H9 (cell line): ENCODE measurements at regions not wholly inside any gene's neighbourhood (a gene's known extent, or its start where the extent isn't known, plus 50 kb on each side); places are given as distances from the start of the nearest gene placed in this dataset.

Source experiments
- DNase-seq: peaks from one replicate; pipeline ENCODE4 v3.0.0-alpha.2; 2017
- H2AFZ ChIP-seq: one replicate; pipeline ENCODE4 v1.6.1; 2013; ENCODE audit warnings: mild to moderate bottlenecking, low read length, control low read depth, moderate library complexity
- H2AK5ac ChIP-seq: 2 replicates; pipeline ENCODE4 v1.6.1; 2013; ENCODE audit warnings: low read length, control low read depth, mixed read lengths; ENCODE audit not compliant: insufficient read length
- H2BK120ac ChIP-seq: one replicate; pipeline ENCODE4 v1.6.1; 2013; ENCODE audit warnings: low read depth, mild to moderate bottlenecking, low read length, control low read depth, inconsistent platforms; ENCODE audit not compliant: poor library complexity, severe bottlenecking
- H2BK12ac ChIP-seq: 2 replicates; pipeline ENCODE4 v1.6.1; 2013; ENCODE audit warnings: low read length, control low read depth, mixed read lengths, low read depth; ENCODE audit not compliant: insufficient read length
- H2BK15ac ChIP-seq: 2 replicates; pipeline ENCODE4 v1.6.1; 2013; ENCODE audit warnings: low read depth, low read length, control low read depth
- H2BK20ac ChIP-seq: one replicate; pipeline ENCODE4 v1.6.1; 2013; ENCODE audit warnings: low read depth, mild to moderate bottlenecking, low read length, control low read depth, inconsistent platforms; ENCODE audit not compliant: poor library complexity, severe bottlenecking
- H2BK5ac ChIP-seq: 2 replicates; pipeline ENCODE4 v1.6.1; 2013; ENCODE audit warnings: low read length, control low read depth, mixed read lengths; ENCODE audit not compliant: insufficient read length
- H3K14ac ChIP-seq: 2 replicates; pipeline ENCODE4 v1.6.1; 2013; ENCODE audit warnings: low read length, control low read depth; ENCODE audit not compliant: insufficient read depth
- H3K18ac ChIP-seq: 2 replicates; pipeline ENCODE4 v1.6.1; 2013; ENCODE audit warnings: low read depth, mild to moderate bottlenecking, mixed read lengths, low read length, control low read depth; ENCODE audit not compliant: insufficient read length
- H3K23ac ChIP-seq: 2 replicates; pipeline ENCODE4 v1.6.1; 2013; ENCODE audit warnings: low read length, control low read depth, mixed read lengths, low read depth; ENCODE audit not compliant: insufficient read length
- H3K23me2 ChIP-seq: 2 replicates; pipeline ENCODE4 v1.6.1; 2013; ENCODE audit warnings: low read depth, mild to moderate bottlenecking, mixed read lengths, low read length, control low read depth; ENCODE audit not compliant: insufficient read length, poor library complexity, severe bottlenecking
- H3K27ac ChIP-seq: 2 replicates; pipeline ENCODE4 v1.5.1; 2013; ENCODE audit warnings: low read length, control low read depth, mixed read lengths, low read depth; ENCODE audit not compliant: insufficient read length
- H3K27me3 ChIP-seq: 2 replicates; pipeline ENCODE4 v1.6.1; 2013; ENCODE audit warnings: low read length, control low read depth, inconsistent platforms; ENCODE audit not compliant: insufficient read depth
- H3K4ac ChIP-seq: 2 replicates; pipeline ENCODE4 v1.6.1; 2013; ENCODE audit warnings: low read depth, mild to moderate bottlenecking, control low read depth, inconsistent platforms, low read length, moderate library complexity
- H3K4me1 ChIP-seq: 2 replicates; pipeline ENCODE4 v1.6.1; 2013; ENCODE audit warnings: low read length, control low read depth, inconsistent platforms; ENCODE audit not compliant: insufficient read depth
- H3K4me2 ChIP-seq: 2 replicates; pipeline ENCODE4 v1.6.1; 2013; ENCODE audit warnings: low read length, control low read depth, mixed read lengths; ENCODE audit not compliant: insufficient read length, insufficient read depth
- H3K56ac ChIP-seq: 2 replicates; pipeline ENCODE4 v1.6.1; 2013; ENCODE audit warnings: low read depth, mild to moderate bottlenecking, mixed read lengths, low read length, control low read depth; ENCODE audit not compliant: insufficient read length
- H3K79me1 ChIP-seq: 2 replicates; pipeline ENCODE4 v1.6.1; 2013; ENCODE audit warnings: low read depth, mild to moderate bottlenecking, moderate library complexity, low read length, control low read depth, inconsistent platforms; ENCODE audit not compliant: insufficient read depth, poor library complexity, severe bottlenecking
- H3K79me2 ChIP-seq: 2 replicates; pipeline ENCODE4 v1.6.1; 2013; ENCODE audit warnings: low read length, control low read depth, inconsistent platforms; ENCODE audit not compliant: insufficient read depth
- H3K9ac ChIP-seq: 2 replicates; pipeline ENCODE4 v1.6.1; 2013; ENCODE audit warnings: low read length, control low read depth, mixed read lengths; ENCODE audit not compliant: insufficient read length; ENCODE audit errors: extremely low read depth
- H3K9me3 ChIP-seq: one replicate; pipeline ENCODE4 v1.6.1; 2013; ENCODE audit warnings: low read depth, low read length, inconsistent platforms; ENCODE audit not compliant: control insufficient read depth
- H3T11ph ChIP-seq: one replicate; pipeline ENCODE4 v1.6.1; 2013; ENCODE audit warnings: mild to moderate bottlenecking, low read length, control low read depth, inconsistent platforms
- H4K20me1 ChIP-seq: one replicate; pipeline ENCODE4 v1.6.1; 2013; ENCODE audit not compliant: control insufficient read depth, insufficient read length, insufficient read depth
- H4K5ac ChIP-seq: 2 replicates; pipeline ENCODE4 v1.6.1; 2013; ENCODE audit warnings: low read depth, mild to moderate bottlenecking, mixed read lengths, low read length, control low read depth; ENCODE audit not compliant: insufficient read length
- H4K8ac ChIP-seq: replicated peaks from 2 replicates; pipeline ENCODE4 v1.6.1; 2013; ENCODE audit warnings: low read length, control low read depth, mixed read lengths, low read depth; ENCODE audit not compliant: insufficient read length
- H4K91ac ChIP-seq: 2 replicates; pipeline ENCODE4 v1.6.1; 2013; ENCODE audit warnings: low read depth, mild to moderate bottlenecking, moderate library complexity, mixed read lengths, low read length, control low read depth; ENCODE audit not compliant: insufficient read length
- H3K27ac Mint-ChIP-seq, 3 experiments: 2 replicates in 2 of 3; 3 replicates in 1 of 3; pipeline ENCODE4 v1.8.0; 2020 to 2021; ENCODE audit warnings: mixed read lengths in 3 of 3, mild to moderate bottlenecking in 1 of 3, moderate library complexity in 1 of 3
- H3K27me3 Mint-ChIP-seq: 2 replicates; pipeline ENCODE4 v1.8.0; 2021; ENCODE audit warnings: low read depth, mild to moderate bottlenecking, moderate library complexity, mixed read lengths
- H3K36me3 Mint-ChIP-seq, 3 experiments: 2 replicates in 2 of 3; 3 replicates in 1 of 3; pipeline ENCODE4 v1.8.0; 2020 to 2021; ENCODE audit warnings: low read depth in 3 of 3, mixed read lengths in 3 of 3; ENCODE audit not compliant: insufficient read depth in 1 of 3
- H3K4me1 Mint-ChIP-seq, 2 experiments: 2 replicates each; pipeline ENCODE4 v1.8.0; 2020; ENCODE audit warnings: mixed read lengths in 2 of 2
- H3K4me3 Mint-ChIP-seq, 2 experiments: 2 replicates in 1 of 2; 3 replicates in 1 of 2; pipeline ENCODE4 v1.8.0; 2020 to 2021; ENCODE audit warnings: mild to moderate bottlenecking in 2 of 2, mixed read lengths in 2 of 2, moderate library complexity in 1 of 2
- H3K9me3 Mint-ChIP-seq, 2 experiments: 2 replicates in 1 of 2; 3 replicates in 1 of 2; pipeline ENCODE4 v1.8.0; 2020; ENCODE audit warnings: mild to moderate bottlenecking in 2 of 2, mixed read lengths in 2 of 2, moderate library complexity in 1 of 2
- WGBS: extraction: QIAGEN DNeasy Blood & Tissue Kit; methylation state at CpG from one replicate; pipeline ENCODE4 v1.1.7; 2013; ENCODE audit warnings: missing lambda C conversion rate, low lambda C conversion rate, mixed read lengths; ENCODE audit not compliant: insufficient read length; ENCODE audit errors: extremely low coverage; 5-methylcytosine and 5-hydroxymethylcytosine counted together
- TF ChIP-seq, protein P1 (sequence below): fragments of 200-600 bp; sonication (generic); conservative IDR thresholded peaks from 3 replicates; pipeline ENCODE4 v1.8.0; 2021; ENCODE audit warnings: antibody characterized with exemption, mild to moderate bottlenecking

DNA sequence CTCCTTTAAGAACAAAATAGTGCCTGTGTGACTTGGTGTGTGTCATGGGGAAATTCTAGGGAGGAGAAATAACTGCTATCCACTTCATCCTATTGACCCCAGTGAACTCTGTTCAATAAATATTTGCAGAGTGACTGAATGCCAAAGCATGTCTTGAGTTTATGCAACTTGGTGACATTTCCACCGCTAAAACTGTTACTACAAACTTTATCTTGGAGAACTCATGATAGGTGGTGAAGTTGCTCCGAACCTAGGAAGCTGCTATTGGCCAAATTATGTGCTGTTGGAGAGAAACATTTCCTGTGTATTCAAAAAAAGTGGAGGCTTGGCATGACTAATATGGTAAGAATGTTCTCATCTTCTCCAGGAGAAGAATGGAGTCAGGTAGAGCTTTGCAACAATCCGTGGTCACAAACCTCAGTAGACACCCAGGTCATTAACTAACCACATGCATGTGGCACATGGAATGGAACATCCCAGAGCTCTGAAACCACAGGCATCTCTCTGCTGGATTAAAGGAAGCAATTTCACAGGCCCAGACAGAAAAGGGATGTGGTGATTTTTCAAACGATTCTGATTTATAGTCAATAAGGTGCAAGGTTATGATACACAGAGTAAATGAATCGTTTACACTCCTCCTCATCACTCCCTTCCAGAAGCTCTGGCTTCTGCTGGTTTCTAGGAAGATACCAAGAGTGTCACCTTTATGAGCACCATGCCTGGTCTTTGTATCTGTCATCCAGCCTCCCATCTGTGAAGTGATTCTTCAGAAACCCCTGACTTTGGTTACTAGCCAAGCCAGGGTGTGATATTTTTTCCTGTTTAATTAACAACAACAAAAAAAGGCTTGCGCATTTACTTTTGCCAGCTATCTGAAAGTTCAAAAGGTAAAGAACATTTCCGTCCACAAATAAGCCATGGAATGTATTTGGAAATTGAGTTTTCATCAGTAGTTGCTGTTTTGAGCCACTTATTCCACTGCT, 361.1 kb downstream of the TGFB2 start:
- DNase-seq, result no peak
- H3K18ac ChIP-seq, result no peak overlapping the region
- no peak overlapping the region for H2BK15ac ChIP-seq
- H3K27ac ChIP-seq, result no peak overlapping the region
- no peak overlapping the region for H2BK12ac ChIP-seq
- Mint-ChIP-seq H3K4me1 (no peaks in the 10 kb centered on the region), H3K27me3 (no peaks in the 10 kb centered on the region), H3K27ac (no peak overlapping the region), H3K4me3 (no peak overlapping the region), H3K36me3 (no peaks in the 10 kb centered on the region), H3K9me3 (no peaks in the 10 kb centered on the region)
- no peak overlapping the region for H4K91ac ChIP-seq
- no peaks in the 10 kb centered on the region for H3K9me3 ChIP-seq
- no peak overlapping the region for H4K8ac ChIP-seq
- no peak overlapping the region for H3K23ac ChIP-seq
- H3K79me1 ChIP-seq, result no peaks in the 10 kb centered on the region
- H3K9ac ChIP-seq, result no peak overlapping the region
- no peak overlapping the region for H3T11ph ChIP-seq
- no peak overlapping the region for H3K4ac ChIP-seq
- H2BK20ac ChIP-seq, result no peak overlapping the region
- TF ChIP-seq, protein P1, sequence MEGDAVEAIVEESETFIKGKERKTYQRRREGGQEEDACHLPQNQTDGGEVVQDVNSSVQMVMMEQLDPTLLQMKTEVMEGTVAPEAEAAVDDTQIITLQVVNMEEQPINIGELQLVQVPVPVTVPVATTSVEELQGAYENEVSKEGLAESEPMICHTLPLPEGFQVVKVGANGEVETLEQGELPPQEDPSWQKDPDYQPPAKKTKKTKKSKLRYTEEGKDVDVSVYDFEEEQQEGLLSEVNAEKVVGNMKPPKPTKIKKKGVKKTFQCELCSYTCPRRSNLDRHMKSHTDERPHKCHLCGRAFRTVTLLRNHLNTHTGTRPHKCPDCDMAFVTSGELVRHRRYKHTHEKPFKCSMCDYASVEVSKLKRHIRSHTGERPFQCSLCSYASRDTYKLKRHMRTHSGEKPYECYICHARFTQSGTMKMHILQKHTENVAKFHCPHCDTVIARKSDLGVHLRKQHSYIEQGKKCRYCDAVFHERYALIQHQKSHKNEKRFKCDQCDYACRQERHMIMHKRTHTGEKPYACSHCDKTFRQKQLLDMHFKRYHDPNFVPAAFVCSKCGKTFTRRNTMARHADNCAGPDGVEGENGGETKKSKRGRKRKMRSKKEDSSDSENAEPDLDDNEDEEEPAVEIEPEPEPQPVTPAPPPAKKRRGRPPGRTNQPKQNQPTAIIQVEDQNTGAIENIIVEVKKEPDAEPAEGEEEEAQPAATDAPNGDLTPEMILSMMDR, result no peak
- H4K5ac ChIP-seq, result no peak overlapping the region
- no peak overlapping the region for H2BK5ac ChIP-seq
- no peaks in the 10 kb centered on the region for H3K27me3 ChIP-seq
- no peaks in the 10 kb centered on the region for H3K79me2 ChIP-seq
- H3K56ac ChIP-seq, result no peak overlapping the region
- no peaks in the 10 kb centered on the region for H3K4me1 ChIP-seq
- no peak overlapping the region for H3K4me2 ChIP-seq
- no peak overlapping the region for H2AK5ac ChIP-seq
- H2BK120ac ChIP-seq, result no peak overlapping the region
- H3K14ac ChIP-seq, result no peak overlapping the region
- no CpG with 5 or more reads among the region's 7 CpGs for WGBS
- H2AFZ ChIP-seq, result no peak overlapping the region
- no peaks in the 10 kb centered on the region for H3K23me2 ChIP-seq
- no peaks in the 10 kb centered on the region for H4K20me1 ChIP-seq
